GM19397 (cell line): ENCODE measurements at regions not wholly inside any gene's neighbourhood (a gene's known extent, or its start where the extent isn't known, plus 50 kb on each side); places are given as distances from the start of the nearest gene placed in this dataset.
"Not testable (repeated sequence)": the region's sequence is repeated elsewhere in the genome, so short reads cannot be mapped to it uniquely, and the experiment has no call there.

ENCODE experiments used
- ATAC-seq: cut with Tn5 transposase; IDR thresholded peaks from one replicate; pipeline ENCODE4 v1.9.1; 2021; ENCODE audit warnings: mild to moderate bottlenecking, moderate library complexity; ENCODE audit not compliant: unreplicated experiment

DNA sequence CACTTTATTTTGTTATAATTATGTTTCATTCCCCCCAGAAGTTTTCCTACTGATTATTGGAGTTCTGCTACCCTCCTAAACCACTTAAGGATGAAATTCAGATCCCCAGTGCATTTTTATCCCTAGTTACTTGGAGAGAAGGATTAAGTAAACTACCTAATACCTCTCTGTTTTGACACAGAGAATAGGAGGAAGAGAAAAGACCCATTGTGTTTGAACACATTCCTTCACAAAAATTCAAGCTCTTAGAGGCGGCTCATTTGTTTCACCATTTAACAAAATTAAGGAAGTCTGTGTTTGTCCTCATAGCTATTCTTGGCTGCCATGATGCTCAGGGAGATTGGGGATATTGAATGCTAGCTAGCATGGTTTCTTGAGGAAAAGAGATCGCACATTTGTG lies 492.6 kb downstream of the EBF1 start:
- ATAC-seq = no peak

DNA sequence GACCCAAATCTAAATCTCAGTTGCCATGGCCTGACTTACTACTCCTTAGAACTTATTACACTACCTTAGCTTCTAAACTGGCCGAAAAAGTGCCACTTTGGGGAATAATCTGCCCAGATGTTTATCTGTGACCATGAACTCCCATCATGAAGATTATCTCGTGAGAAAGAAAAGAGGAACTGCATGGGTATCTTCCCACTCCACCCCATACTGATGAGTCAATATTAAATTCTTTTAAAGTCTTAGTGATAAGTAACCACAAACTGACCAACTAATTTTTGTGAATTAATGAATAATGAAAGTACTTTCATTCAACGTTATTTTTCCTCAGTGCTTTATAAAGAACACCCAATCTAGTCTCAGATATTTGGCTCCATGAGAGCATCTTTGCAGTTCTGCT lies 493.5 kb downstream of the EBF1 start:
- ATAC-seq = no peak

DNA sequence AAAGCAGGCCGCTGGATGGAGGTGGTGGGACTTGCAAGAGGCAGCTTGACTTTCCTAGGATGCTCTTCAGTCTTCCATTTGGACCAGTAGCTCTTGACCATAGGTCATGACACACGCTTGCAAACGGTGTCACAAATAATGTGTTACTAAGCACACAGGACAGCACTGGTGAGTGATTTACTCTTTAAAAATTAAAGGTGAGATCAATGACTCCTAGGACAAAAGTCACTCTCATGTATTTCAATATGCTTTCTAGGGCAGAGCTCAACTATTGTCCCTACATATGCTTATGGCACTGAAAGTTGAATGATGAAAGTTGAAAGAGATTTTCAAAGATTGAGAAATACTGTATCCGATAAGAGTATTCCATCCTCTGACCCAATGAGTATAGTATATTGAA lies 496.7 kb downstream of the EBF1 start:
- ATAC-seq = no peak

DNA sequence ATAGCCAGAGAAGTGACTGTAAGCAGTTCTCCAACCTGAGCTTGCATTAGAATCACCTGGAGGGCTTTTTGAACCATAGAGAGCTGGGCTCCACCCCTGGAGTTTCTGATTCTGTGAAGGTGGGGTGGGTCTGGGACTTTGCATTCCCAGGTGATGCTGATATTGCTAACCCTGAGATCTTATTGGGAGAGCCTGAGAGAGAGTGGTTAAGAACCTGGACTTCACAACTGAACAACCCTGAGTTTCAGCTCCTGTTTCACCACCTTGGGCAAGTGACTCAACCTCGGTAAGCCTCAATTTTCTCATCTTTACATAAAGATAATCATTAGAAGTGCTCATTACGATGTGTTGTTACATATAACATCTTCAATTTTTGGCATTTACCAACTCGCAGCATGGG lies 498.6 kb downstream of the EBF1 start:
- ATAC-seq = no peak

DNA sequence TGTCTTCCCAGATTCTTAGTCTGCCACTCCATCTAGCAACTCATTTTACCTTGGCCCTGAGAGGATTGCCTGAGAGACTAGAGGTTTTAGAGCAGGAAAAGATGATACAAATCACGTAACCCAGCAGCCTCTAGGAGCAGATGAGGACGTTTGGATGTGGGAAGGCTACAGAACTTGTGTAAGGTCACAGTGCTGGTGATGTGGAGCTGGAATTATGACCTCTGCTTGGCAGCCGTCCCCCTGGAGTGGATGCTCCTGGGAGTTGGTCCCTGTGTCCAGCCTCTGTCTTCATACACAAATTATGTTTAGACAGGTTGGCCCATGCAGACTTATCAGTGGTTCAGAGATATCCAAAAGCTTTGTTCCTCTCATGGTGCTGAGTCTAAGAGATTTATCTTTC lies 499.0 kb downstream of the EBF1 start:
- no peak for ATAC-seq

DNA sequence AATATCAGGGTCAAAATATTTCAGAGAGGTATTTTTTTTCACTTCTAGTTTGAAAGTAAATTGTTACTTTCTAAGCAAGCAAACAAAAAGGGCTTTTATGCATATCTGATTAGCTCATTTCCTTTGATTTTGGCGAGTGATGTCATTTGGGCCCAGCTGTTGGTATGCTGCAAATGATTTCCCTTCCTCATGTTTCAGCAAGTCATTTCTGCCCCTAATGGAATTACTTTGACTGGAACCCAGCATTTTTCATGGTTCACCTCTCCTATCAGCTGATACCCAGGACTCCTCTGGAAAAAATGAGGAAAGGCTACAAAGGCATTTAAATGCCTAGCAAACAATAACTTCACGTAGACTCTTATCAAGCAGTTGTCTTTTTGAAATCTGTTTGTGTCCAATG lies 500.6 kb downstream of the EBF1 start:
- no peak for ATAC-seq

DNA sequence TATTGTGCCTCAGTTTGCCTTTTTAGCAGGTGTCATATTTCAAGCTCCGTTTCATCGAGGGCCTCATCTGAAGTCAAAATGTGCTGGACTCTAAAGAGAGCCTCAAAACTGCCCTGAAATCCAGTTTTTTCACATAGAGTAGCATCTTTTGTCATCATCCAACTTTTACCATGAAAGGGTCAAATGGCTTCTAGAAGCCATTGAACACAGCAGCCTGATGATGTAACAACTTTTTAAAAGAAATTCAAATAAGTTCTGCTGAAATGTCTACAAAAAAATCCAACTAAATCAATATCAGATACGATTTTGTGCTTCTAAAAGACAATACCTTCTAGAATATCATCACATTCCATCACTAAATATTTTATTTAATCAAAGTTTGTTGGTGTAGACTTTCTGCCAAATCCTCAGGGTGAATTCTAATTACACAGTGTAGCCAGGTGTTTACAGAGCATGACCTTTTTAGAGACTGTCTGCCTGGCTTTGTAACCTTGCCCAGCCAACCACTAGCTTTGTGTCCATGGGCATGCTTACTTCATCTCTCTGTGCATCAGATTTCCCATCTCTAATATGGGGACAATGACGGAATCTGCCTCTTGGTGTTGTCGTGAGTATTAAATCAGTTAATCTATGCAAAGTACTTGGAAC lies 505.0 kb downstream of the EBF1 start:
- no peak for ATAC-seq

DNA sequence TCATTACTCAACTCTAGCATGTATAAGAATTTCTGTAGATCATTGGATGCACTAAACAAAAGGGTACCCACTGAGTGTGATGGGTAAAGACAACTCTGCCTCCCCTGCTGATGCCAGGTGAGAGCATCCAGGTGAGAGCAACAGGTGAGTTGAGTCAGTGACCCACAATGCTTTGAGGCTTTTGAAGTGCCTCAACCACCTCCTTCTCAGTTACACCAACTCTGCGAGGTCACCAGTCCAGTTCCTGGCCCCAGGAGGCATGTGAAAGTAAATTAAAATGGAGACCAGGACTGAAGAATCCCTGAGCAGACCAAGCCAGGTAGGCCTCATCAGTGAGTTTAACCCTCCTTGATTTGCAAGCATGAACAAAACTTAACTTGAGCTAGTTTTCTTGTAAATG lies 505.8 kb downstream of the EBF1 start:
- no peak for ATAC-seq

DNA sequence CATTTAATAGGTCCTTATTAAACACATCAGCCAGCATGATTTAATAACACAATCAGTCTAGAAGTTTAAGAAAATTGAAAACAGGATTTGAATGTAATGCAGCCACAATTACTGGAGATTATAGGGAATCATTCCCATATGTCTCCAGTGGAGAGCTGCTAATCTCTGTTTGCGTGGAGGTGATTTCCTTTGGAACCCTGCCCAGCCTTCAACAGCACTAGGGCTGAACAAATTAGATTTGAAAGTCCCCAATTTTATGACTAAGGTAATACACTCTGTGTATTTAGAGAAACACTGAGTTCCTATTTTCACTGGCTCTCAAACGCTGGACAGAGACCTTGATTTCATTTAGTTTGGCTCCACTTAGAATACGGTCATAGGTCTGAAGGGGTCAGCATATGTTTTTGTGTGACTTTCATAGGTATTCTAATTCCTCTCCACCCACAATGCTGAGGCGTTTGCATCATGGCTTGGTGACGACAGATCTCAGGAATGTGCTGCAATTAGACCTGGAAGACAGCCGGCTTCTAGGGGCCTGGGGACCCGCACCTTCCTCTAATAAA lies 508.3 kb downstream of the EBF1 start:
- no peak for ATAC-seq

DNA sequence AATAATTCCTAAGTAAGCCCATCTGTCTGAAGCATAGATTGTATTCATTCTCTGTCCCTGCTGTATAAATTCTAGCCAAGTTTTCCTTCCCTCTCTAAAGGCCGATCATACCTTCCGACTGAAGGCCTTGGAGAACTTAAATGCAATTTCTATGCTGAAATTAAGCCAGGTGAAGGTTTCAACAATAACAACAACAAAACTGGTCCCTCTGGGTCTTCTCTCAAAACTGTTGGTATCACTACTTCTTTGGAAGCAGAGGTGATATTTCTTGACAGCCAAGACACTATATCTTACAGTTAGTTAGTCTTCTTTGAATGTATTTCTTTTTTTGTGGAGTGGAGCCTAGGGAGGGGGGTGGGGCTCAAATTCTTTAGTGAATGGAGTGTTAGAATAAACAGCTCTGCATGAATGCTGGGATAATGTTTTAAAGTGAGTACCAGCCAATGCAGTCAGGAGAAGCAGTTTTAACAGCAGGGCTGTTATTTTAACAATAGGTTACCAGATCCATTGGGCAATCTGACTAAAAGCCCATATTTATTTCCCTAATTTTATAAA lies 508.9 kb downstream of the EBF1 start:
- ATAC-seq = no peak

DNA sequence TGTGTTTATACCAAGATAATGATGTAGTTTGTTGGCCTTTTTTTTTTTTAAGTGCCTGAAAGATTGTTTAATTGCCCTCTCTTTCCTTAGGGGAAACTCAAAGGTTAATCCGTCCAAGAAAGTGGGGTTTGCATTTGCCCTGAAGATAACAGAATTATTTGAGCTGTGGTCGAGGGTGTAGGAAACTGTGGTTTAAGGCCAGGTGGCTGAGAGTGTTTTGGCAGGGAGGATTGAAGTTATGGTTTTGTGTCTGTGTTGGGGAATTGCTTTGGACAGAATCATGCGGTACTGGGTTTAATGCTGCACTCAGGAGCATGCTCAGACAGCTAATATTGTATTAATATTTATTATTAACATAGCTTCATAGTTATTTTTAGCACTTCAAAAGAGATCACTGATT lies 509.8 kb downstream of the EBF1 start:
- ATAC-seq = no peak

DNA sequence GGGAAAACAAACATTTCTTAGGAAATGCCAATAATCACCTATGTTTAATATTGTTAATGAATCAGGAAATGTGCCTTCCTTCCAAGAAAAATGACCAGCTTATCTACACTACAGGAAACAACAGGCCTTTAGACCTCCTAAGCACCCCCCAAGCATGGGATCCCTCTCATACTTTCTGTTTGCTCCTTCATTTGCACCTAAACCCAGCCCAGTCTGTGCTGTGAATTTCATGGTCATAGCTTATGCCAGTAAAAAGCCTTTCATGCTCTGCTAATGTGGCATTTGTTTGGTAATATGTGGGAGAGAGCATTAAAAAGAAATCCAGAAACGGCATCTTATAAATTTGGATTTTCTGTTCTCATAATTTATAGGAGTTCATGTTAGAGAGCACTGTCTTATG lies 511.1 kb downstream of the EBF1 start:
- ATAC-seq = no peak

DNA sequence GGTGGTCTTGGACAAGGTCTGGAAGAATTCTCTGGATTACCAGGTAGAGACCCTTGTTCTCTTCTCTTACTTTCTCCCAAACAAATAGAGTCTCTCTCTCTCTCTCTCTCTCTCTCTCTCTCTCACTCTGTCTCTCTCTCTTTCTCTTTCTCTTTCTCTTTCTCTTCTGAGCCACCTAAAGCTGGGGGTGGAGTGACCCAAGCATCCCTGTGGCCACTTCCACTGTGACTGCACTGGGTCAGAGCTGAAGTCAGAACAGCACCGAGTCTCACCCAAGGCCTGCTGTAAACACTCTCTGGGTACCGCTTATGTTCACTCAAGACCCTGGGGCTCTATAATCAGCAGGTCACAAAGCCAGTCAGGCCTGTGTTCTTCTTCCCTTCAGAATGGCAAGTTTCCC lies 513.7 kb downstream of the EBF1 start:
- ATAC-seq = no peak

DNA sequence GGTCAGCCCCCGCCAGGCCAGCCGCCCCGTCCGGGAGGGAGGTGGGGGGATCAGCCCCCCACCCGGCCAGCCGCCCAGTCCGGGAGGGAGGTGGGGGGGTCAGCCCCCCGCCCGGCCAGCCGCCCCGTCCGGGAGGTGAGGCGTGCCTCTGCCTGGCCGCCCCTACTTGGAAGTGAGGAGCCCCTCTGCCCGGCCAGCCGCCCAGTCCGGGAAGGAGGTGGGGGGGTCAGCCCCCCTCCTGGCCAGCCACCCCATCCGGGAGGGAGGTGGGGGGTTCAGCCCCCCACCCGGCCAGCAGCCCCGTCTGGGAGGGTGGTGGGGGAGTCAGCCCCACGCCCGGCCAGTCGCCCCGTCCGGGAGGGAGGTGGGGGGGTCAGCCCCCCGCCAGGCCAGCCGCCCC lies 517.0 kb downstream of the EBF1 start:
- not testable (repeated sequence) for ATAC-seq

DNA sequence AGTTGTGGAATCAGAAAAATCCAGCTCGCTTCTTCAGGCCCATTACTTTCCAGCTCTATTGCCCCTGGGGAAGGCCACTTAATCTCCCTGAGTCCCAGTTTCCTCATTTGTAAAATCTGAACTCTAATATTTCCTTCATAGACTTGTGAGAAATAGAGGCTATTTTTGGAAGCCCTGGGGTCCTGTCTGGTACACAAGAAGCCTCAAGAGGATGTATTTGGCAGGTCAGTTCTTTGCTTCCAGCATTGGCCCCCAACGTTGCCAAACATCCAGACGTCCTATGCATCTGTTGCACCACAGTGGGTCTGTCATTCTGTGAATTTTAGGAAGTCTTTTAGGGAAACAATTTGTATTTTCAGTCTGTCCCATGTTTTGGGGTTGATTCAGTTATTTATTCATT lies 525.9 kb downstream of the EBF1 start:
- no peak for ATAC-seq

DNA sequence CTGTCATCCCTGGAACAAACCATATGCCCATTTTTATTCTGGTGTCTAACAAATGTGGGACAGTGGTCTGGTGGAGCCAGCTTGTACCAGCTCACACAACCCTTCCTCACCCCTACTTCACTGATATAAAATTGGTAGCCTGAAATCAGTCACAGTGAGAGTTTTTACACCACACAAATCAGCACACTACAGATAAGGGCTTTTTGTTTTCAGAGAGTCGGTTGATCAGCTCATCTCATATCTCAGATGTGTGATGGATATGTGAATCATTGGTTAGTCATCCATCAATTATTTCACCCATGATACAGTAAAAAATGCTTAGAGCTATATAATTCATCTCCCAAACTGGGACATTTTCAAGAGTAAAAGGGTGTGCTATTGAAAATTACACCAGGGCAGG lies 529.2 kb downstream of the EBF1 start:
- no peak for ATAC-seq

DNA sequence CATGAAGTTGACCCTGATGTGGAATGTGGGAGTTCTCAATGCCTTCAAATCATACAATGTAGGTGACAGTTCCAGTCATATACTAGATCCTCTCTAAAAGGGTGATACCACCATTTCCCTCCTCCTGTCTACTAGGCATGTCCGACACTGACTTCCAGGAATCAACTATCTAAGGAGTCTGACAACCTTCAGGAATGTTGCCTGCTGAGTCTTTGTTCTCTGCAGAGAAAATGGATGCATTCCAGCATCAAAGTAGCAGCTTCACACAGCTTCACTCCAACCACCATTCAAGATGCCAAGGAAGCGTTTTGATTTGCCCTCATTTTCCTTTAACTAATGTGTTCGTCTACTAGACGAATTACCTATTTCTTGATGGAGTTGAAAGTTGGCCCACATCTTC lies 530.2 kb downstream of the EBF1 start:
- ATAC-seq = no peak

DNA sequence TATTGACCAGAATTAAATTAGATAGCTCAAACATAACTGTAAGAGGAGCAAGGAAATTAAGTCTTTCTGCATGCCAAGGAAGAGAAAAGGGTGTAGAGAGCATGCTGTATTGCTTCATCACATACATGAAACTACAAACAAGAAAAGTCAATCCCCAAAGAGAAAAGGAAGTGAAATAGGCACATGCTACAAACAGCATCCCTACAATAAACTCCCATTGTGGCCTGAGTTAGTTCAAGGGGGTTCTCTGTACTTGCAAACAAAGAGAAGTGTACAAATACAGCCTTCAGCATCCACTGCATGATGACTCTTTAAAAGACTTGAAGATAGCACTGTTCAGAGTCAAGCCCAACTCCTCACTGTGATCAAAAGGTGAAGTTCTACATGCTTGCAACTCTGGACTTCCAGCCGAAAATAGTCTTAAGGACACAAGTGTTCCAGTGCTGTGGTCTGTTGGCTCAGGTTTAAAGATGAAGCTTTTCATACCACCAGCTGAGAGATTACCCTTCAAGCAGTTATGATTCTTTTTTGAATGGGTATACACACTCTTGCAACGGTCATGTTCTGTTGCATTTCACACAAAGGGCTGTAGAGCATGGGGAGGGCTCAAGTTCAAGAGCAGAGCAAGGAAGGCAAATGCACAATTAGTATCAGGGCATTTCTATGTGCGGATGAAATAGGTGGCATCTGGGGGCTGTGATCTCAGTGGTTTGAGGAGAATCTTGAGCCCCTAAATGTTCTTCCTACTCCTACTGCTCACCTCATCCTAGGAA lies 534.5 kb downstream of the EBF1 start:
- ATAC-seq = no peak

DNA sequence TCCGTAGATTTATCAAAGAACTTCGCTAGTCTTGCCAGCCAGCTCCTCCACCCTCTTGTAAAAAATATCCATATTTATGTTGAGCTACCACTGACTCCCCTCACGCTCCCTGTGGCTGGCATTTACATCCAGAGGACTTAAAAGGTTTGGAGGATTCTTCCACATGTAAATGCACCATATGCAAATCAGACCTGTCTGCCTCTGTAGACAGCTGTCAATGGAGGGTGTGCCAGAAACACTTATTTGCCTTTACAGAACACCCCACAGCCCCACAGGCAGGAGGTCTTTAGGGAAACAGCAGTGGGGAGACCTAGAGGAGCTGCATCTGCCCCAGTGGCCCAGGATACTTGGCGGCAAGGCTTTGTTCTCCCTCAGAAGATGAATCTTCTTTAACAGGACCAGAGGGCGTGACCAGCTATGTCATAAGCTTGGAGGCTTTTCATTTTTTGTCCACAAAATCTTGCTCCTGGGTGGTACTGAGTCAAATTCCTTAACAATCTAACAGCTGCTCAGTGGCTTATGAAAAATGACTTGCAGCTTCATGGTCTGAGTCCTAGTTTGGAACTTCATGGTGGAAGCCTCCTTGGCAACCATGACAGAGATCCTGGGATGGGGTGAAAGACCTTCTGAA lies 535.8 kb downstream of the EBF1 start:
- no peak for ATAC-seq

DNA sequence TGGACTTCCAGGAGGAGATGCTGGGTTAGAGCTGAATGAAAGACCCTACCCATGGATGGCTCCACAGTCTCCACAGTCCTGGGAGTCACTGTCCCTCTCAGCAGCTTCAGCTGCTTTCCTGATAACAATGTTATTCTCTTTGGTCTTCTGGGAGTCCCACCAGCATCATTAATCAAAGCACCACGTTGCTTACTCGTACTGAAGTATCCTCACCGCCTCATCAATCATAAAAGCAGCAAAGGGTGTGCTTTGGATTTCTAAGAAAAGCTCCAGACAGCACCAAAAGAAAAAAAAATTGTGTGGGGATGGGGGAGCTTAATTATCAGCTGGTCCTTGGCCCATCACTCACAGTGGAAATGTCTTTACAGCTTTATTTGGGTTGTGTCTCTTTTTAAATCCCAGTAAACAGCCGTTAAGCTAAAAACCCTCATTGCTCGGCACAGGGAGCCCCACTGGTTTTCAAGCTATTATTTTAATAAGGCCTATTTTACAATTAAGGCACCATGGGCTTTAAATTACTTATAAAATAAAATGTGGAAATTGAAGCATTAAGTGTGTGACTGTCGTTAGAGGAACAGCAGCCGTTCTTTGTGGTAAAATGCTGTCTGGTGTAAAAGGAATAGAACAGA lies 538.0 kb downstream of the EBF1 start:
- no peak for ATAC-seq

DNA sequence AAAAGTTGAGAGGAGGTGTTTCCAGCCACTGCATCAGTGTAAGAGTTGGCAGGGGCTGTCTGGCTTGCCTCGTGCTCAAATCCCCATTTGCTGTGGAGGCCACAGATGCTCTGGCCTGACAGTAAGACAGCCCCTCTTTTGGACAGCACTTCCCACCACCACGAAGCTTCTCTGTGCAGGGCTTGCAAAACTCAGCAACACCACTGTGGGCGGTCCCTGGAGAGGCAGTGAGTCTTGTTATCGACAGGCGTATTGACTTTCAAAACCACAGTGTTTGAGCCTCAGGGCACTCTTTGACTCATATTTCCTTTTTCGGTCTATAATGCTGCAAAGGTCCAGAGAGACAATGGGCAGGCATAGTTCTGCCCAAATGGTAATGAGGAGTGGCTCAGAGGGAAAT lies 539.5 kb downstream of the EBF1 start:
- ATAC-seq = peak; percentile 92
